Dedifferentiated amniotic fluid mesenchymal stem cell (primary cell): ENCODE measurements at regions not wholly inside any gene's neighbourhood (a gene's known extent, or its start where the extent isn't known, plus 50 kb on each side); places are given as distances from the start of the nearest gene placed in this dataset.

Experiments used
- DNase-seq: peaks from one replicate; pipeline ENCODE4 v3.0.0-alpha.2; 2016; ENCODE audit errors: extremely low spot score

- DNase-seq, result no peak
Observed at GRCh38 chr13:109884462-109884861, 98.1 kb upstream of the IRS2 start.

GRCh38 chr13:109883181-109884180, 97.1 kb upstream of the IRS2 start:
- DNase-seq, result no peak

- no peak for DNase-seq
Observed at GRCh38 chr13:109881961-109882558, 95.7 kb upstream of the IRS2 start.

- no peak for DNase-seq
Observed at GRCh38 chr13:109881347-109881725, 95.0 kb upstream of the IRS2 start.

DNA sequence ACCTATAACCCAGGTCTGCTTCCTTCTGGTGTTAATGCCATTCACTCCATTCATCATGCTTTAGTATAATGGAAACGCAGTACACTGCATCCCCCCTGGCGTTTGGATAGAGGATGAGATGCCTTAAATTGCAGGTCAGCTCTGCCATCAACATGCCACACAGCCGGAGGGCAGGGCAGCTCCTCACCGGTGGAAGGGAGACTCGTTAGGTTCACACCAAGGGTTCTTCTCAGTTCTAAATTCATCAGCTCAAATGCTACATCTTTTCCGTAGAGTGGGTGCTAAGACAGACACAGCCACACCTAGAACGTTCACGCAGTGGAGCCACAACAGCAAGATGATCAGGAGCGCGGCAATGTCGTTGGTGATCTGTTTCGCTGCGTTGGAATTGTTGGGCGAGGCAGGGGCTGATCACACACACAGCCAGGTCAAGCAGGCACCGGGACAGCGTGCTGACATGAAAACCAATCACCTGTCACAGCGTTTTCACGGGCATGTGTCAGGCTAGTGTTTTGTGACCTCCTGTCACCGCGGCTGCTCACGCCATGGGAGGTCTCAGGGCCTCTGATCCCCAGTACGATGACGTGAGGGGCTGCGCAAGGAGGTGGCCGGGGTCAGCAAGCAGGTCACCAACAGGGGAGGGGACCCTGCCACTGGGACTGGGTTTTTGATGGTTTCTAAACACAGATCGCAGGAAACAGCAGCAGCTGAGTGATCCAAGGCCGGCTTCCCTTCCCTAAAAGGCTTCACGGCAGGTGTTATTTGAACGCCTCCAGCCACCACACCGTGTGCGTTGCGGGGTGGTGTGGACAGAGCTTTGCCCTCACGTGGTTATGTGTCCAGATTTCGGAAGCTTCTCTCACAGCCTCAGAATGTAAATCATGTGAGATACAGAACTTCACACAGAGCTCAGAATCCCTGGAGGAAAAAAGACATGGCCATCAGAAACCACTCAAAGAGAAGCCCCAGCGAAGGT, 94.3 kb upstream of the IRS2 start:
- DNase-seq, result no peak

GRCh38 chr13:109879338-109879737, 93.0 kb upstream of the IRS2 start:
- no peak for DNase-seq

DNA sequence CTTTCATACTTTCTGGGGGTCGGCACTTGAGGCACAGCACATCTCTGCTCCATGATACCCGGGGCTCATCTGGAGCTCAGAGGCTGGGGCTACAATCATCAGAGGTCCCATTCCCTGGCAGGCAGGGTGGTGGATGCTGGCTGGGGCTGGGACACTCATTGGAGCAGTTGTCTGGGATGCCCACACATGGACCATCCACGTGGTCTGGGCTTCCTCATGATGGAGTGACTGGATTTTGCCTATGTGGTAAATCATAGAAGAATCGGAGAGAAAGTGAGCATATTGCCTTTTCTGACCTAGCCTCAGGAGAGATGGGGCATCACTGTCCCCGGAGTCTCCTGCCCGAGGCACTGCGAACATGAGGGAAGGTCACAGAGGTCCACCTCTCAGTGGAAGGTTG, 91.4 kb upstream of the IRS2 start:
- no peak for DNase-seq

- no peak for DNase-seq
Observed at GRCh38 chr13:109875746-109876145, 89.4 kb upstream of the IRS2 start.

DNA sequence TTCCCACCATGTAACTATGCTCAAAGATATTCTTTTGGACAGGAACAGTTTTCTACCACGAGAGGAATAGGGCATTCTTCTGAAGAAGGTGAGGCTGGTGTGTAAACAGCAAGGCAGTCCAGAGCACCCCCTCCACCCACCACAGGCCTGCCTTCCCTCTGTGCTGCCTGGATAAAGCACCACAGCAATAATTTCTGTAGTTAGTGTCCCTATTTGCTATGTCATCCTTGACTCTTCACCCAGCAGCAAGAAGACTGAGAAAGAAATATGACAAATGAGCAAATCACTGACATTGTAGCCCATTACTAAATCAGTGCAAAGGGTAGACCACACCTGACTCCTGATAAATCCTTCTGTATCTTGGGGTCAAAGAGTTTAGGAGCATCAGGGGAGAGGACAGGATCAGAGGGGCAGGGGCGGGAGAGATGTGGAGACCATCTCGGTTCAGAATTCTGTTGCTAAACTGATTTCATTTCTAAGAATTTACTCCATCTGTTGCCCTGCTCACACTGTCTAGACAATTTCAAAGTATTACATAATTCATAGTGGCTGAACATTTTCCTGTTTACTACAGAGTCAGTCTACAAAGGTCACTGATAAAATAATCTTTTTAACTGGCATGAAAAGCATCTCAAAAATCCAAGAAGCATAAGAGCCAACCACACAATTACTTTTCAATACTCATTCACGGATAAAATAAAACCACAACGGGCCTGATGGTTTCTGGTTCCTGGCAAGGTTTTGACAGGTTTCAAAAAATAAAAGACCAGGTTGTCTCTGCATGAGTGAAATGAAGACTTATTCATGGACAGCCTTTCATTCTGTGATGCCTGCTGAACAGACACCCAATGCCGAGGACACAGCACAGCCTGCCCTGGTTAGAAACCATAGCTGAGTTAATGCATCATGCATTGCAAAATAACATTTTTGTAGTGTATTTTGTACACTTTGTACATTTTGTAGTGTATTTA, 88.4 kb upstream of the IRS2 start:
- DNase-seq, result peak; percentile 23

DNA sequence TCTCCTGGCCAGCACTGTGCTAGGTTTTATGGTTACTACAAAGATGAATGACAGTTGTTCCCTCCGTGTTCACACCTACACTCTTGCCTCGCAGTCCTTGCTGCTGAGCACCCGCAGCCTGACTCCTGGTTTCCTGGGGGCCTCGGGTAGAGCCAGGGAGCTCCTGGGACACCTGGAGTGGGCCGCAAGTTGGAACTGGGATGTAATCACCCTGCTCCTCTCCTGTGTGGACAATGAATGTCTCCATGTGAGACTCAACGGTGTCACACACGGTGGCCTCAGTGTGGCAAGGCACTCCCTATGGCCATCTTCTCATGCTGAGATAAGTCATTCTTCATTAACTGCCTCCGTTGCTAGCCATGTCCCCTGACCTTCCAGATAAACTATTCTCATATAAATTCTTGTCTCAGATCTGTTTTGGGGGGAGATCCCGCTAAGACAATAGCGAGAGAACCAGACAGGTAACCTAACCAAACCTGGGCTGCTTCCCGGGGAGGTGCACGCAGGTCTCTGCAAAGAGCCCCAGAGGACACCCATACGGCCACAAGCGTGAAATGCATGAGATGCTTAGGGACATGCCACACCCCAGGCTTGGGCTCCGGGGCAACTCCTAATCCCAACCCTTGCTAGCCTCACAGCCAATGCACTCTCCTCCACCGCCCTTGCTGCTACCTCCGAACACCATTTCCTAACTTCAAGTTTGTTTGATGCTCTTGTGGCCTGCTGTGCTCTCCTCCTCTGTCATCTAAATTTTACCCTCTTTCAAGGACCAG, 87.2 kb upstream of the IRS2 start:
- no peak for DNase-seq

DNA sequence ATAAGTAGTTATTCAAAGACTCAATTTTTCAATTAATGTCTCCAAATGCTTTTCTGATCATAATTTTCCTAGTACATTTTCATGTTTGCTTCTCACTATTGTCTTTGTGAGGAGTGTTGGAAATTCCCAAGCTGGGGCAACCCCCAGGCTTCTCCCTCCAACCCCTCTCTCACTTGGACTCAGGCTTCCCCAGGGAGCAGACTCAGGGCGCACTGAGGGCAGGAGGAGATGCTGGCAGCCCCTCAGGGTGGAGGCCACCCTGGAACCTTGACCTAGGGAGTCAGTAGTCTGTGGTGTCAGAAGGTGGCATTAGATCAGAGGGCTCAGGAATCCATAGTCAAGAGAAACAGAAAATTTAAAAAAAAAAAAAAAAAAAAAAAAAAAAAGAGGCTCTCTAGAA, 86.5 kb upstream of the IRS2 start:
- no peak for DNase-seq

DNA sequence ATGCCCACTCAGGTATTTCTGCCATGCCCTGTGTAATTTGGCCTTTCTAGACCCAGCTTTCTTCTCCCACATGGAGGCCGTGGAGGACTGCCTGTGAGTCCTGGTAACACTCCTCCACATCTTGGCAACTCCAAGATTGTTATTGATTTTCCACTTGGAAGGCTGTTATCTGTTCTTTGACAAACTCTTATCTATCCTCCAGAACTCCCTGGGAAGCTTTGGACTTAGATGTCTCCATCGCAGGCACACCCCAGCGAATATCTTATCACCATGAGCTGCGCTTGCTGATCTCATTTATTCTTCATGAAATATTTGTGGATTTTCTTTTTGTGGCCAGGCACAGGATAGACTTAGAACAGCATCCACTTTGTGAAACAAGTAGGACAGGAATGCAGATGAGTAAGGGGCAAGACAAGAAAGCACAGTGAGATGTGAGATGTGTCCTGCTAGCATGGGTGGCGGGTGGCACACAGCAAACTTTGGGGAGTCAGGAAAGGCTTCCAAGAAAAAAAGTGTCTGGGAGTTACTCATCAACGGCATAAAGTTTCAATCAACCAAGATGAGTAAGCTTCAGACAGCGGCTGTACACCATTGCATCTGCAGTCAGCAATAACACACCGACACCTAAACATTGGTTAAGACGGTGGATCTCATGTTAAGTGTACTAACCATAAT, 84.5 kb upstream of the IRS2 start:
- DNase-seq, result no peak

- no peak for DNase-seq
Observed at GRCh38 chr13:109870274-109870673, 83.9 kb upstream of the IRS2 start.

- DNase-seq, result no peak
Observed at GRCh38 chr13:109869312-109870237, 83.2 kb upstream of the IRS2 start.

DNA sequence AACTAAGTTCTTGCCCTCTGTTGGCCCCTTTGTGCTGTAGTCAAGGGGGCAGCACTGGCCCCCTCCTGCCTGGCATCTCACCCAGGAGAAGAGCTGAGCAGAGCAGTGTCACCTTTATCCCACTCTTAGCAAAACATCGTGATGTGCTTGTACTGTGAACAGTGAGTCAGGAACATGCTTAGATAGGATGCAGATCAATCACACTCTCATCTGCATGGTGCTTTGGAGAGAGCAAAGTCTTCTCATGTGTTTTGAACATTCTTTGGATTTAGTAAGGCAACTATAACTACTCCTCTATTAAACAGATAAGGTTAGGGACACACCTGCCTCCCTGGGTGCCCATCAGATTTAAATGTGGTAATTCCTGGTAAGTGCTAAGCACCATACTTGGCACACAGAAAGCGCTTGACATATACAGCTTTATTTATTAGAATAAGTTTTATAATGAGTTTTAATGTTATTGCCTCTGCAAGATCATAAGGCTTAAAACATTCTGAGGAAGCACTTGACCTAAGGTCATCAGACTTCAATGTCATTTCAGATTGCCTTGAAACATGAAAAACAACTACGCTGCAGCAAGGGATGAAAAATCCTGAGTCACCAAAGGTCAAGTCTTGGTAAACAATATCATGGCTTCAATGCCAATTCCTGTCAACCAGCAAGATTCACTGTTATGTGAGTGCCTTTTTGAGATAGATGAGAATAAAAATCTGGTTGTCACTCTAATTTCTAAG, 82.4 kb upstream of the IRS2 start:
- DNase-seq, result no peak

DNA sequence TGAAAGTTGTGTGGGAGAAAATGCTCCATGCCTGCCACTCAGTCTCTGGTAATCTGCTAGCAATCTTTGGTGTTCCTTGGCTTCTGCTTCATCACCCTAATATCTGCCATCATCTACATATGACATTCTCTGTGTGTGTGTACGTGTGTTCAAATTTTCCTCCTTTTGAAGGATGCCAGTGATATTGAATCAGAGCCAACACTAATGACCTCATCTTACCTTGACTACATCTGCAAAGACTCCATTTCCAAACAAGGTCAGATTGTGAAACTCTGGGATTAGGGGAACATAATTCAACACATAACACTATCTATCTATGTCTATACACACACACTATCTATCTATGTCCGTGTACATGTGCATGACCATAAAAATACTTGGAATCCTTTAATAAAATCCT, 81.4 kb upstream of the IRS2 start:
- DNase-seq, result no peak

DNA sequence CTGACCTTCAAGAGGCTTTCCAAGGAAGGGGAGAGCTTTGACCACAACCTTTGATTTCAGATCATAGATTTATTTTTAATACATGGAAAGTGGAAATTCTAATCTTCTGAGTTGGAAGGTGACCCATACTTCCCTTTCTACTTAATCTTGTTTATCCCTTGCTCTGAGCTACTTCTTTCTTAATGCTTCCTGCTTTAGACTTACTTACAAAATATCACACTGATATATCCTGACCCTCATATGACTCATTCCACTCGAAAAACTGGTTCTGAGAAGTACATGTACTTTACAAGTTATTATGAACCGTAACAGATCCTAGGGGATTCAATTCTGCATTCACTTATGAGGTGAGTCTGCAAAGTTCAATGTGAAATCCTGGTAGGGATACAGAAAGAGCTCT, 76.2 kb upstream of the IRS2 start:
- no peak for DNase-seq

GRCh38 chr13:109859898-109860297, 73.5 kb upstream of the IRS2 start:
- no peak for DNase-seq
